ENCODE measurements at regions not wholly inside any gene's neighbourhood (a gene's known extent, or its start where the extent isn't known, plus 50 kb on each side); places are given as distances from the start of the nearest gene placed in this dataset.

DNA sequence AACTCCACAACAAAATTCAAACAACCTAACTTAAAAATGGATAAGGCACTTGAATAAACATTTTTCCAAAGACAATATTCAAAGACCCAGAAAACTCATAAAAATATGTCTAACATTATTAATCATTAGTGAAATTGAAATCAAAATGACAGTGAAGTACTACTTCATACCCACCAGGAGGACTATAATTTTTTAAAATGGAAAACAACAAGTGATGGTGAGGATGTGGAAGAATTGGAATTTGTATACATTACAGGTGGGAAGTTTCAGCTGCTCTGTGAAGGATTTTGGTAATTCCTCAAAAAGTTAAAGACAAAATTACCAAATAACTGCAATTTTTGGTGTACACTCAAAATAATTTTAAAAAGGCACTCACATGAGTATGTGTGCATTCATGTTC lies 920.0 kb downstream of the TDRD15 start:
- H3K36me3 Mint-ChIP-seq = no peaks in the 10 kb centered on the region
- H3K4me3 Mint-ChIP-seq = no peak overlapping the region
- no peaks in the 10 kb centered on the region for H3K27me3 Mint-ChIP-seq
- no peaks in the 10 kb centered on the region for H3K4me1 Mint-ChIP-seq (ENCODE audit: unreplicated experiment)
- TF ChIP-seq, protein P1, sequence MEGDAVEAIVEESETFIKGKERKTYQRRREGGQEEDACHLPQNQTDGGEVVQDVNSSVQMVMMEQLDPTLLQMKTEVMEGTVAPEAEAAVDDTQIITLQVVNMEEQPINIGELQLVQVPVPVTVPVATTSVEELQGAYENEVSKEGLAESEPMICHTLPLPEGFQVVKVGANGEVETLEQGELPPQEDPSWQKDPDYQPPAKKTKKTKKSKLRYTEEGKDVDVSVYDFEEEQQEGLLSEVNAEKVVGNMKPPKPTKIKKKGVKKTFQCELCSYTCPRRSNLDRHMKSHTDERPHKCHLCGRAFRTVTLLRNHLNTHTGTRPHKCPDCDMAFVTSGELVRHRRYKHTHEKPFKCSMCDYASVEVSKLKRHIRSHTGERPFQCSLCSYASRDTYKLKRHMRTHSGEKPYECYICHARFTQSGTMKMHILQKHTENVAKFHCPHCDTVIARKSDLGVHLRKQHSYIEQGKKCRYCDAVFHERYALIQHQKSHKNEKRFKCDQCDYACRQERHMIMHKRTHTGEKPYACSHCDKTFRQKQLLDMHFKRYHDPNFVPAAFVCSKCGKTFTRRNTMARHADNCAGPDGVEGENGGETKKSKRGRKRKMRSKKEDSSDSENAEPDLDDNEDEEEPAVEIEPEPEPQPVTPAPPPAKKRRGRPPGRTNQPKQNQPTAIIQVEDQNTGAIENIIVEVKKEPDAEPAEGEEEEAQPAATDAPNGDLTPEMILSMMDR (conservative IDR thresholded peaks at IDR 0.05) = peak; percentile 61
- no peak overlapping the region for H3K27ac Mint-ChIP-seq
- H3K9me3 Mint-ChIP-seq = no peaks in the 10 kb centered on the region
- no peak for DNase-seq (ENCODE audit: extremely low spot score, unreplicated experiment)

- DNase-seq (ENCODE audit: extremely low spot score, unreplicated experiment) = no peak
- no peaks in the 10 kb centered on the region for H3K27me3 Mint-ChIP-seq
- H3K36me3 Mint-ChIP-seq = no peaks in the 10 kb centered on the region
- no peak overlapping the region for H3K4me3 Mint-ChIP-seq
- no peaks in the 10 kb centered on the region for H3K4me1 Mint-ChIP-seq (ENCODE audit: unreplicated experiment)
- H3K27ac Mint-ChIP-seq = no peak overlapping the region
- no peaks in the 10 kb centered on the region for H3K9me3 Mint-ChIP-seq
- TF ChIP-seq, protein P1 (conservative IDR thresholded peaks at IDR 0.05) = no peak
These were observed 932.2 kb downstream of the TDRD15 start for GRCh38 chr2:22055784-22056620.

DNA sequence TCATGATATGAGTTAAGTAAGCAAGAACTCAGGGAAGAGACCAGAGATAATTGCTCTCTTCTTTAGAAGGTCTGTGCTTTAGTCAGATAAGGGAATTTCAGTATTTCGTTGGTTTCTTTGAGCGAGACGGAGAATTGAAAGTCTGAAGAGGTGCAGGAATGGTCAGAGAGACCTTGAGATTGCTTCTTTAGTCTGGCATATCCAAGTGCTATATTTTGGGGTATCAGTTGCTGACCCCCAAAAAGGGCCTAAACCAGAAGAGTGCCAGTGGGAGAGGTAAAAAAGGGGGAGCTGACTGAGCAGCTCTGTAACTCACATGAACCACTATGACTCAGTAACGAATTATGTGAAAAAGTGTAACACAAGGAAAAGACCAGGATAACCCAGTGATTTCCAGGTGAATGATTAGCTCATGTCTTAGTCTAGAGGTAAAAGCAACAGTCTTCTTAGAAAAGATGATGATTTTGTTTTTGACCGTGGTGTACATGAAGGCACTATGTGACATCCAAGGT lies 932.9 kb downstream of the TDRD15 start:
- Mint-ChIP-seq H3K9me3 (no peaks in the 10 kb centered on the region), H3K27me3 (no peaks in the 10 kb centered on the region), H3K4me3 (no peak overlapping the region), H3K36me3 (no peaks in the 10 kb centered on the region), H3K4me1 (ENCODE audit: unreplicated experiment) (no peaks in the 10 kb centered on the region), H3K27ac (no peak overlapping the region)
- TF ChIP-seq, protein P1 (conservative IDR thresholded peaks at IDR 0.05) = no peak
- no peak for DNase-seq (ENCODE audit: extremely low spot score, unreplicated experiment)

DNA sequence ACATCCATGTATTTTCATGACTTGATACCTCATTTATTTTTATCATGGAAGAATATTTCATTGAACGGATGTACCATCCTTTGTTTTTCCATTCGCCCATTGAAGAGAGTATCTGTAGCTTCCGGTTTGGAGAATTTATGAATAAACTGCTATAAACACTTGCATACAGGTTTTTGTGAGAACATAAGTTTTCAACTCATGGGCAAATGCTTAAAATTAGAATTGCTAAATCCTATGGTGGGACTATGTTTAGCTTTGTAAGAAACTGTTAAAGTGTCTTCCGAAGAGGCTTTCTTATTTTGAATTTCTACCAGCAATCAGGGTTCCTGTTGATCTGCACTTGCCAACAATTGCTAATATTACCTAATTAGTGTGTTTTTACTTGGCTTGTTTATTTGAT lies 938.9 kb downstream of the TDRD15 start:
- no peaks in the 10 kb centered on the region for H3K27me3 Mint-ChIP-seq
- no peaks in the 10 kb centered on the region for H3K9me3 Mint-ChIP-seq
- no peak overlapping the region for H3K27ac Mint-ChIP-seq
- no peak overlapping the region for H3K4me3 Mint-ChIP-seq
- H3K36me3 Mint-ChIP-seq = no peaks in the 10 kb centered on the region
- no peaks in the 10 kb centered on the region for H3K4me1 Mint-ChIP-seq (ENCODE audit: unreplicated experiment)
- TF ChIP-seq, protein P1 (conservative IDR thresholded peaks at IDR 0.05) = no peak
- DNase-seq (ENCODE audit: extremely low spot score, unreplicated experiment) = no peak

DNA sequence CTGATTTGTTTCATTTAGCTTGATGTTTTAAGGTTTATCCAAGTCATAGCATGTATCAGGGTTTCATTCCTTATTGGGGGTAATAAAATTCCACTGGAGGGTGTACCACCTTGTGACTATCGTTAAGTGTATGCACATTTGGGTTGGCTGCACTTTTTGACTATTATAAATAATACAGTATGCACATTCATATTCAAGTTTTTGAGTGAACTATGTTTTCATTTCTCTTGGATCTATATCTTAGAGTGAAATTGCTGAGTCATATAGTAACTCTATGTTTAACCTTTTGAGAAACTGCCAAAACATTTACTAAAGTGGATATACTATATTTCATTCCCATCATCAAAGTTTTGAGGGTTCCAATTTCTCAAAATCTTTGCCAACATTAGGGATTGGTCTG lies 952.7 kb downstream of the TDRD15 start:
- TF ChIP-seq, protein P1 (conservative IDR thresholded peaks at IDR 0.05) = no peak
- Mint-ChIP-seq H3K9me3 (no peaks in the 10 kb centered on the region), H3K4me1 (ENCODE audit: unreplicated experiment) (no peaks in the 10 kb centered on the region)

More for the DNA sequence above, 952.7 kb downstream of the TDRD15 start:
- no peak overlapping the region for H3K27ac Mint-ChIP-seq
- no peaks in the 10 kb centered on the region for H3K36me3 Mint-ChIP-seq
- H3K4me3 Mint-ChIP-seq = no peak overlapping the region
- H3K27me3 Mint-ChIP-seq = no peaks in the 10 kb centered on the region
- DNase-seq (ENCODE audit: extremely low spot score, unreplicated experiment) = no peak
